SH-SY5Y (cell line): ENCODE measurements at regions not wholly inside any gene's neighbourhood (a gene's known extent, or its start where the extent isn't known, plus 50 kb on each side); places are given as distances from the start of the nearest gene placed in this dataset.

ENCODE experiments used
- GATA2 ChIP-seq: IDR thresholded peaks from 2 replicates; pipeline ENCODE4 v1.6.1; 2011; ENCODE audit warnings: mild to moderate bottlenecking, low read depth, low read length
- GATA3 ChIP-seq: IDR thresholded peaks from 2 replicates; pipeline ENCODE4 v1.6.1; 2011; ENCODE audit warnings: low read depth, mild to moderate bottlenecking, low read length, moderate library complexity

- no peak for TF ChIP-seq GATA3
- TF ChIP-seq GATA2, result no peak
These were observed 631.9 kb downstream of the BCOR start for GRCh38 chrX:39465906-39466305.
